GM11168 (cell line): ENCODE measurements at regions not wholly inside any gene's neighbourhood (a gene's known extent, or its start where the extent isn't known, plus 50 kb on each side); places are given as distances from the start of the nearest gene placed in this dataset.

ENCODE experiments used
- in situ Hi-C: fragments of 300-500 bp; cut with MboI; formaldehyde crosslinking; loops from one replicate; pipeline ENCODE4 v1.12.0; 2022; ENCODE audit warnings: low sequenced_read_pairs; ENCODE audit not compliant: unreplicated experiment

DNA sequence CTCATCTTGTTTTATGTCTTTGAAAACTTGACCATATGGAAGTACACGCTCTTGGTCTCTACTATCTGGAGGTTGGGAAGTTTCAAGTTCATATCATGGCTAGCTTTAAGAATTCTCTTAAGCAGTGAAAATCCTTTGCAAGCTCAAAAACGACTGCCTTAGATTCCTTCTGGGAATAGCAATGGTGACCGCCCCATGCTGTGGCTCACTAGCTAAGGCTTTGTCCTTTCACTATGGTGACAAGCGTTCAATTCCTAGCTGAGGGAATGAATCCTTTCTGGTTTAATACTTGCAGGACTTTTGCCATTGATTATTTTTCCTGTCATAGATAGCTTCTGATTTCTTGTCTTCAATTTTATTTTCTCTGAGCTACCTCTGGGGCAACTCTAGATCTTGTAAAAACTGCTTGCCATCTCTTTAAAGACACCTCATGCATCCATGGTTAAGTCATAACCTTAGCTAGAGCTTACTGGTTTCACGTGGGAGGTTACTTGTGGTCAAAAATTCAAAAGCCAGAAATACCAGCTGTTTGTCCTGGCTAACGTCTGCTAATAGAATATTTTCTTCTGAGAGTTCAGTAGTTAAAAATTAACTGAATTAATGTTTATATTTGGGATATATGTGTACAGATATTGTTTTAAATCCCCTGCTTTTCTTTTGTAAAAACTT, 673.4 kb upstream of the CBLB start:
- in situ Hi-C loops = no loop called here

DNA sequence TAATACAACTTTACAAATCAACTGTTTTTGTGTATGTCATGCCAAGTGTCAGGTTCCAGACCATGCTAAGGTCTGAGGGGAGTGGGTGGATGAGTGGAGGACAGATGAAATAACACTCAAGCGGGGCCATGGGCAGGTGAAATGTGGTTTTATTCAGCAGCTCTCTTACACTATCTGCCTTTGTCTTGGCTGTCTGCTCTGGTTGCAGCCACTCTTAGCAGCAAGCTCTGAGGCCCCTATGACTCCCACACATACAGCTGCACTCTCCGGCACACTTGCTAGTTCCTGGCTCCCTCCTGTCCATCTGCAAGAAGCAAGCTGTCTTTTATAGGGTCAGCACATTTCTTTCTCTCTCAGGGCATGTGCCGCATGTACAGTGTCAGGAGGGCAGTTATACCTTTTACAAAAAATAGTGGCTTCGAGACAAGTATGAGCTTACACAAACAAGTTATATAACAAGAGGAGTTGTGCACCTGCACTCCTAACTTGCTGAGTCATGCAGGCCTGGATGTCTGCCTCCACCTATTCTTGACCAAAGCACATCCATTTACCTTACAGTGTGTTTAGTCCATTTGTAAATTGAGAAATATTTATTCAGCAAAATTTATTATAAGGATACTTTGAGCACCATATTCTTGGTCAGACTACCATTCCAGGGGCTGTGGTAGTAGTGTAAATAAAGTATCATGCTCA, 683.7 kb upstream of the CBLB start:
- in situ Hi-C loops = no loop called here

DNA sequence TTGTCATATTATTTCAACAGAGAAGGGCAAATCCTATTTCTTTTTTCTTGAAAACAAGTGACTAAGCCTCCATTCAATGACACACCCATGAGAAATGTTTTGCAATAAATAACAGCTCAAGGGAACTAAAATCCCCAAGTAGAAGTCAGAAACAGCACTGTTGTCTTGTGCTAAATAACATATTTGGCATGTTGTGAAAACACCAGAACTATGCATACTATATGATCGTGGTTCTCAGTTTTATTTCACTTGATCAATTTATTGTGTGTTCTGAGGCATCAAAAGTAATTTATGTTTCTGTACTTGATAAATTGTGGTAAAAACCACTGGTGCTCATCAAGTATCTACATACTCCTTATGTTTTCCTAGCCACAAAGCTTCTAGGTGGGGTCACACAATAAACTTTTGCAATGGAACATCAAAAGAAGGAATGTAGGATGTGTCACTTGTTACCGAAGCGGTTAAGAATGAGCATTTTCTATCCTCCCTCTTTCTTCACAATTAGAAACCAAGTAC, 691.7 kb upstream of the CBLB start:
- in situ Hi-C loops = no loop called here

DNA sequence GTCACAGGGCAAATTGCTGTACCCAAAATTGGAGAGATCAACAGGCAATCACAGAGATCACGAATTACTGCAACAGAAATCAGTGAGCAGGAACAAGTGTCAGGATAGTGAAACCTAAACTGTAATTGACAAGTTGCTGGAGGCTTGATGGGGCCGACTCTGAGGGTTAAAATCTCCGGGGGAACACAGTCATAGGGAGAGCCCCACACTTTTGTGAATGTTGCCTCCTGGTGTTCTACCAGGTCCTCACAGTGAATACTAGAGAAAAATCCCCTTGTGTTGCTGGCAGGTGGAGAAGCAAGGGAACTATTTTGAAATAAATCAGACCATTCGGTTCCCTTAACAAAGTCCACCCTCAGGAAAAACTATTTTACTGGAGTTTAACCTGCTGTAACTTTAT, 697.5 kb upstream of the CBLB start:
- in situ Hi-C loops = no loop called here

DNA sequence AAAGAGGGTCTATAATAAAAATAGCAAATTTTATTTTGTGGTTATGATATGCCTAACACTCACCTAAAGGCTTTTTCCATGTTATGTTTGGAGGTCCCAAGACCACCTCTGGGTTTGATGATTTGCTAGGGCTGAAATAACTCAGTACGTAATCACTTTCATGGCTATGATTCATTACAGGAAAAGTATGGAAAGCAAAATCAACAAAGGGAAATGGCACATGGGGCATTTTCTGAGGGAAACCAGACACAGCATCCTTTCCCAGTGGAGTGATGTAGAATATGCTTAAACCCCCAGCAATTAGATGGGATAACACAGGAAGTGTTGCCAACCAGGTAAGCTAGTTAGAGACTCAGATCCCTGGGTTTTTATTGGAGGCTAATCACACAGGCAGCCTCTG, 701.6 kb upstream of the CBLB start:
- in situ Hi-C loops = no loop called here

DNA sequence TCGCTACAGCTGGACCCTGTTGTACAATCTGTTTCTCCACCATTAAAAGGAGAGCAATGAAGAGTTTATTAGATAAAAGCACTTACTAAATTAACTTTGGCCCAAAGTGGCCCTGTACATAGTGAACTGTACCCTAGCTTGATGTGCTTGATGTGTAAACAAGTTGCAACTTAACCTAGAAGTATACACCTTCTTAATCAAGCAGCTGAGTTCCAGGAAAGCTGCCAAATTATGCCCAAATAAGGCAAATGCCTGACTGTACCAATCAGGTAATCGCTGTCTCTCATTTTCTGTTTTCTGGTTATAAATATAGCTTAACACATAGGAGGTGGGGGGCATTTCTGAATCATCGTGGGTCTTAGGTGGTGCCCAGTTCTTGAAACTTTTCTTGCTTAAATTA, 704.8 kb upstream of the CBLB start:
- in situ Hi-C loops = no loop called here

DNA sequence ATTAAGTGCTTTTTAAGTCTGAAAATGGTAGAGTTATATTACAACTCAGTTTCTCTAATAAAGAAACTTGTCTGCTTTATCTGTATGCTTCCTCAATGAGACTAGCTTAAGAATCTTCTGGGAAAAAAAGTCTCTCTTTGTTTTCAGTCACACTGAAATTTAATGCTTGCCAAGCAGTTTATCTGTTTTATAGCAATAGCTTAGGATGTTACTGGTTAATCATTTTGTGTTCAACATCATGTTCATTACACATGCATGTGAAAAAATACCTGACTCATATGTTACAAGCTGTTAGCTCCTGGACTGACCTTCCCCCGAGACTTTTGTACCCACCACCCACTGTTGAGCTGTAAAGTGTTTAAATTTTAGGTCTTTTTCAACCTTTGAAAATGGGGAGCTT, 706.2 kb upstream of the CBLB start:
- in situ Hi-C loops = no loop called here

DNA sequence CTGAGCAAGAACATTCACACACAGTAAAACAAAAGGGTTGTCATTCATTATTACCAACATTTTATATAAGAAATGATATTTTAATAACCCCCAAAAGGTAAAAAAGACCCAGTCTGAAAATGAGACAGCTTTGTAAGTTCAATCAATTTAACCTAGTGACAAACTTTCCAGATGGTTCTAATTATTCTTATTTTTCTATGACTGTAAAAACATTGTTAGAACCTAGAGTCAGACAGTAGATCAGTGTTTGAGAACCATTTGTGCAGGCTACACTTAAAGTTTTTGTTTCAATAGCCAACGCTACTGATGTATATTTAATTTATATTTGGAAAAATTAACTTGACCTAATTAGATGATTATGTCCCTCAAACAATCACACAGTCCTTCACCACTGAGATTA, 708.4 kb upstream of the CBLB start:
- in situ Hi-C loops = no loop called here

DNA sequence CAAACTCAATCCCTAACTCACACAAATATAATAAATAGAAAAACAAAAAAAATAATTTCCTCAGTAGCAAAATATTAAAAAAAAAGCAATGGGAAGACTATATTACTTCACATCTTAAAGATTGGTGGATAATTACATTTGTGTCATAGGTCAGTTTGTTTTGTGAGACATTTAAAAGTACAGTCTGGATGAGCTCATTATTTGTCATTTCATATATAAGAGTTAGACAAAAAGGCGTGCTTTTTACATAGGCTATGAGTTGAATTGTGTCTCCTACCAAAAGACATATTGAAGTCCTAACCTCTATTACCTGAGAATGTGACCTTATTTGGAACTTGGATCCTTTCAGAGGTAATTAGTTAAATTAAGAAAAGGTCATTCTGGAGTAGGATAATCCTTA, 710.1 kb upstream of the CBLB start:
- in situ Hi-C loops = no loop called here

DNA sequence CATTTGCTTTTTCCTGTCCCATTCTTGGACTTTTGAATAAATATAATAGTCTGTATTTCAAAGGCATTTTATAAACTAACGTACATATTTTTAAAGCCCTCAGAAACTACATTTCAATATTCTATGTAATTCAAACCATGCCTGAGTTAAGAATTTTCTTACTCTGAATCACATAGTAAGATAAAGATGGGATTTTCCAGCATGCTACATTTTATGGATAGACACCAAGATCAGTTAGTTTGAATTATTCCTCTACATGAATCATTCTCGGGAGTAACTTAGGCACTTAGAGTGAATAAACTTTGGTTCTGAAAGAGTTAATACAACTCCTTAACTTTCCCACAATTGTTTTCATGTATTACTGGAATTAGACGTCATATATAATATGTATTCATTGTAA, 713.3 kb upstream of the CBLB start:
- in situ Hi-C loops = no loop called here

DNA sequence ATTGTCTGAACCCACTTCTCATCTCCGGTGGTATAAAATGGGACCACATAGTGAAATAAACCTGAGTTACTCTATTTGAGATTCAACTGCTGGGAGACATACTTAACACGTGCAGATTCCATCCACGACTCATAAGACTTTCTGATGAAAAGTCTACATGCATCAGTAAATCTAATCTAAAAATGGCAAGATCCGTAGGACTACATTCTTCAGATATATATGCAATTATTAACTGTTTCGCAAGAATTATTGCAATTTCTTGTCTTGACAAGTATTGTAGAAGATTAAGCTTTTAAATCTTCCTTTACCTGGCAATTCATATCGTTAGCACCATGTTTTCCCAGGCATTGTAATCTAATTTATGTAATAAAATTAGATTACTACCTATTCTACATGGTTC, 718.7 kb upstream of the CBLB start:
- in situ Hi-C loops = no loop called here

DNA sequence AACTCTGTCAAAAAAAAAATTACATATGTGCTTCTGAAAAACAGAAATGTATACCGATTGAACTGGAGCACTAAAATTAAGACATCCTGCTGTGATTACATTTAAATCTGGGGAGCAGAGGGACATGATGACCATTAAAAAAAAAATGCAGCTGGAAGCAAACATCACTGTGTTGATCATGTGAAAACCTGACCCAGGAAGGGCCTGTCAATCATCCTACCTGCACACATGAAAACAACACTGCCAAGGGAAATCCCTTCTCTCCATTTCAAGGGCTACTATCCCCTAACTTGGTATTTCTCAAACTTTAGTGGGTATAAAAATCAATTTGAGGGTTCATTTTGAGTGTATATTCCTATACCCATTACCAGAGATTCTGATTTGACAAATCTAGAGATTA, 719.9 kb upstream of the CBLB start:
- in situ Hi-C loops = no loop called here

DNA sequence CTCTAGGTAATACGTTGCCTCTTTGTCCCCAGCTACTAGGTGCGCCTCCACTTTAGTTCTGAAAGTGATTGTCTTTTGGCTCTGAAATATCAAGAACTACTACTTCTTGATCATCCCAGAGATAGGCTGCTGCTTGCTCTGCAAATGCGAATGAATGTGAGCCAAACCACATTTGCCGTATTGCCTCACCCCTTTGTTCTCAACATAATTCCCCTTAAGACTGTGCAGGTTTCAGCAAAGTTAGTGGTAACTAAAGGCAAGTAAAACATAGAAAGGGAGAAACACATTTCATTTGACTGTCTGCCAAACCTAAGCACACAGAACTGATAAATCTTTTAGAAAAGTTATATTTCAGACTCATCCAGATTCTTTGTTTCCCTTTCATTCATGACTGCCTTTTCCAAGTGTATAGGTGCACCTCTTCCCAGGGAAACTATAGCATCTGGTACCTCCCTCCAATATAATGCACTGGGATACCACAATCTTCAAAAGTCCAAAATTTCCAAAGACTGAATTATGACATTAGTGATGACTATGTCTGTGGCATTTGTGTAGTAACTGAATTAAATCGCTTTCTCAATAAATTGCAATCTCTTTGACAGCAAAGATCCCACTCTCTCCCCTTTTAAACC, 720.6 kb upstream of the CBLB start:
- in situ Hi-C loops = no loop called here

DNA sequence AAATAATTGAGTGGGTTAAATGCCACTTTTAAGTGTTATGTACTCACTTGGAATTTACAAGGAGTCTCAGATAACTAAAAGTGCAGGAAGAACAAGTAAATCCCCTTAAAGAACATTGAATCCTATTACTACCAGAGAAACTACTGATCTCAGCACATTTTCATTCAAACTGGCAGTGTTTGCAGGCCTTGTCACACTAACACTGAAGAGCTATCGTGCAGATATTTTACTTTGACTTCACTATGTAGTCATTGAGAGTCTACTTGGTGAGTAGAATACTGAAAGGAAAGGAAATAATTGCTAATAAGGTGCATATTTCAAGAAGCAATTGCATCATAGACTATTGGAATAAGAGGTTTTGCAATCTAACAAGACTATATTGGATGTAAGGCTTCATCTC, 721.4 kb upstream of the CBLB start:
- in situ Hi-C loops = no loop called here

DNA sequence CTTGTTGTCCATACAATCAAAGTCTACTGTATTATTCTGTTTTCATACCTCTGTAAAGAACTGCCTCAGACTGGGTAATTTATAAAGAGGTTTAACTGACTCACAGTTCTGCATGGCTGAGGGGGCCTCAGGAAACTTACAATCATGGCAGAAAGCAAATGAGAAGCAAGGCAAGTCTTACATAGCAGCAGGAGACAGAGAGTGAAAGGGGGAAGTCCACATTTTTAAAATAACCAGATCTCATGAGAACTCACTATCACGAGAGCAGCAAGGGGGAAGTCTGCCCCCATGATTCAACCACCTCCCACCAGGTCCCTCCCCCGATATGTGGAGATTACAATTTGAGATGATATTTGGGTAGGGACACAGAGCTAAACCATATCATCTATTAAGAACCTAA, 724.6 kb upstream of the CBLB start:
- in situ Hi-C loops = no loop called here

DNA sequence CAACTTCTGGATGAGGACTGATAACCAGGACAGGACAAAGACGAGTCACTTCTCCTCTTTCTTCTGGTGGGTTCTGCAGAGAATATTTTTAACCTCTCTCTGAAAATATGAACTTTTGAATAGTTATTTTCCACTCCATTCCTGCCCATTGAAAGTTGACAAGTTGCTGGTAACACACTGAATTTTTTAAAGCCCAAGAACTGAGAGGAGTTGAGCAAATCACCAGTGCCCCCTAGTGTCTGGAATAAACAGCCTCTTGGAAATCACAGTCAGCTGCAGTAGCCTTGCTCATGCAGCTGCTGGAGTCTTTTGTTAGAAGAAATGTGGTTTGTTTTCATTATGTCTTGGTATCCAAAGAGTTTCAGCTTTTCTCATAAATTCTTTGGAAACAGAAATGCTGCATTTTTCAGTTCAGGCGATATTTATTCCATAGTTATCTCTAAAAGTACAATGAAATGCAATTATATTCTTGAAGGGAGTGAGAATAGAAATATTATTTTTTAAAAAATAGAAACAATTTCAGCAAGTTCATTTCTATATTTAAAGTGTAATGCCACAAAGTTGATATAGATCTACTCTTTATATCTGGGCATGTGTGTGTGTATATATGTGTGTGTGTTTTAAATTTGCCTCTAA, 741.0 kb upstream of the CBLB start:
- in situ Hi-C loops = loop anchor here (10.0 kb wide), 1 partner anchor 925 kb away; no protein-coding TSS in a partner anchor

DNA sequence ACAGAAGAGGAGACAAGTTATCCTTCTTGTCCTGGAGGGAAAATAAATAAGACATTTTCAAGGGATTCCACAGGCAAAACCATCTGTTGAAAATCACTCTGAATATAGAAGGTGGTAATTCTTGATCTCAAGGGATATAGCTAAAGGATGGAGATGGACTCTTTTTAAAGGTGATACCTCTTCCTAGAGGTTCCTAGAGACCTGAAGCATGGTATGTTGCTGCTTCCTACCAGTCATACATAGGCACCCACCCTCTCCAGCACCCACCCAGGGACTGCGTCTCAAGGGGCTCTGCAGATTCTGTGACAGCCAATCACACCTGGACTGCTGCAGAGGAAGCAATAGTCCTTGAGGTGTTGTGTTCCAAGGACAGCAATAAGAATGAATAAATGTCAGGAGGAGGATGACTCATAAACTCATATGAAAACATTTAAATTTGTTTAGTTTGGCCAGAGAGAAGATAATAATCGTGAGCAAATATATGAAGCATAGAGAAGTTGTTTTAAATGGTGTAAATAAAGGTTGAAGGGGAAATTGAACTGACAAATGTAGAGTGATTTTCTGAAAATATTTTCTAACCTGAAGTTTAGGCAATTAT, 741.6 kb upstream of the CBLB start:
- in situ Hi-C loops = loop anchor here (10.0 kb wide), 1 partner anchor 926 kb away; no protein-coding TSS in a partner anchor

DNA sequence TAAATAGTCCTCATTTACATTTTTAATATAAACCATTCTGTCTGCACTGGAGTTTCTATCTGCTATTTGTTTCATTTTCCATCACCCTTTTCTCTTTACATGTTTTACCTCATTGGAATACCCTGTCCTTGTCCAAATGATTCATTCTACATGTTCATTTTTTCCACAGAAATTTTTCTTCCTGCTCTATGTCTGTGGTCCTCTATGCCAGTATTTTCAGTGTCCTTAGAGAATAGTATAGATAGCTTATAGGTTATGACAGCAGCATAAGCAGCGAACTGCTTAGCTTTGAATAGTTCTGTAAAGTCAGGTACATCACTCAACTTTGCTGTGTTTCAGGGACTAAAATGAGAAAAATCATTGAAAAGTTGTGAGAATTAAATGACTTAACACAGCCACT, 742.3 kb upstream of the CBLB start:
- in situ Hi-C loops = loop anchor here (10.0 kb wide), 1 partner anchor 926 kb away; no protein-coding TSS in a partner anchor

DNA sequence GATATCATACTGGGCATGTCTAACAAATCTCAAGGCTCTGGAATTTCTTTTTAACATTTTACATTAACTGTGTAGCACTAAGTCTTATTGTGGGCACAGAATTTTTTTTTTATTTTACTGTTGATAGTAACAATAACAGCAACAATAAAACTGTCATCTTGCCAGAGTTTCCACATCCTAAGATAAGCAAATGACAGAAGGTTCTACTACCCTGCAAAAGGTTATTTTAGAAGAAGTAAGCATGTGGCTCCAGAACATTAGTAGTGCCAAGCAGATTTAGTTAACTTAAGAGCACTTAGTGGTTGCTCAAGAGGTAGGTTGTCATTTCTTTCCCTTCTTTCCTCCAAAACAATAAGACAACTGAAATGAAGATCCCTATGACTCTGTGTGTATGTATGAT, 743.0 kb upstream of the CBLB start:
- in situ Hi-C loops = loop anchor here (10.0 kb wide), 1 partner anchor 927 kb away; no protein-coding TSS in a partner anchor

DNA sequence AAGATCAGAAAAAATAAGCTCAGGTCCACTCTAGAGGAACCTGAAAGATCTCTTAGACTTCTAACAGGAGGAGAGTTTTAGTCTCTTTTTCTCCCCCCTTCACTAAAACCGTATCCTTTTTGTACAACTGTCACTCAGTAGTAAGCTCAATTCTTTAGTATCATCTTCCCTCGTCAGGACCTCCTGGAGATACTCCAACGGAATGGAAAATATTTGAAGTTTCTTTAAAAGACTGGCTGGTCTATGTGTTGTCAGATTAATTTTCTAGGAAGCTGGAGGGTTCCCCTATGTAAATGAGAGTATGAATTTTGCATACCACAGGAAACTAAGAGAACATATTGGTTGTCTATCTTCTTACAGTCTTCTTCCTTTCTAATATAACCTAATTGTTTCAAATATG, 747.7 kb upstream of the CBLB start:
- in situ Hi-C loops = loop anchor here (10.0 kb wide), 1 partner anchor 932 kb away; no protein-coding TSS in a partner anchor
